ENCODE measurements at regions not wholly inside any gene's neighbourhood (a gene's known extent, or its start where the extent isn't known, plus 50 kb on each side); places are given as distances from the start of the nearest gene placed in this dataset.
A peak's percentile ranks its signal among the peaks of the same experiment; 100 is the strongest.

DNA sequence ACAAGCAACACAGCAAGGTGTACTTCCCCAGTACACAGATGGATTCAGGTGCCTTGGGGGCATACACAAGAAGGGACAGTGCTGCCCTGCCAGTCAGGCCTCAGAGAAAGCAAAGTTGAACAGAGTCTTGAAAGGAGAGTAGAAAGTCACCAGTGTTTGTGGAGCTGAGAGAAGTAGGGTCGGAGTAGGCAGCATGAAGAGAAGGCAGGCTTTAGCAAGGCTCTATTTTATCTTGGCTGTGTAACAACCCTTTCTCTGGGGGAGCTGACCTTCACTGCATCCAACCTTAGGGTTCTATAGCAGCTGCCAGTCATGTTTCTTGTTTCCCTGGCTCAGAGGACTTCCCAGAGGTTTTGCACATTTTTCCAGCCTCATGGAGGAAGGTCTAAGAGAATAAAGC, 77.4 kb upstream of the BLID start:
- H3K4me3 ChIP-seq (ENCODE audit: low read depth, low read length): no peak overlapping the region
- DNase-seq (ENCODE audit: low read depth): no peak
- in situ Hi-C loops (cut with HindIII; ENCODE audit: low sequenced_read_pairs): loop anchor here (5.0 kb wide), 1 partner anchor 86 kb away; no protein-coding TSS in a partner anchor
- TF ChIP-seq, protein P1, sequence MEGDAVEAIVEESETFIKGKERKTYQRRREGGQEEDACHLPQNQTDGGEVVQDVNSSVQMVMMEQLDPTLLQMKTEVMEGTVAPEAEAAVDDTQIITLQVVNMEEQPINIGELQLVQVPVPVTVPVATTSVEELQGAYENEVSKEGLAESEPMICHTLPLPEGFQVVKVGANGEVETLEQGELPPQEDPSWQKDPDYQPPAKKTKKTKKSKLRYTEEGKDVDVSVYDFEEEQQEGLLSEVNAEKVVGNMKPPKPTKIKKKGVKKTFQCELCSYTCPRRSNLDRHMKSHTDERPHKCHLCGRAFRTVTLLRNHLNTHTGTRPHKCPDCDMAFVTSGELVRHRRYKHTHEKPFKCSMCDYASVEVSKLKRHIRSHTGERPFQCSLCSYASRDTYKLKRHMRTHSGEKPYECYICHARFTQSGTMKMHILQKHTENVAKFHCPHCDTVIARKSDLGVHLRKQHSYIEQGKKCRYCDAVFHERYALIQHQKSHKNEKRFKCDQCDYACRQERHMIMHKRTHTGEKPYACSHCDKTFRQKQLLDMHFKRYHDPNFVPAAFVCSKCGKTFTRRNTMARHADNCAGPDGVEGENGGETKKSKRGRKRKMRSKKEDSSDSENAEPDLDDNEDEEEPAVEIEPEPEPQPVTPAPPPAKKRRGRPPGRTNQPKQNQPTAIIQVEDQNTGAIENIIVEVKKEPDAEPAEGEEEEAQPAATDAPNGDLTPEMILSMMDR (IDR thresholded peaks at IDR 0.05; ENCODE audit: low read depth, low read length, missing control alignments): no peak

DNA sequence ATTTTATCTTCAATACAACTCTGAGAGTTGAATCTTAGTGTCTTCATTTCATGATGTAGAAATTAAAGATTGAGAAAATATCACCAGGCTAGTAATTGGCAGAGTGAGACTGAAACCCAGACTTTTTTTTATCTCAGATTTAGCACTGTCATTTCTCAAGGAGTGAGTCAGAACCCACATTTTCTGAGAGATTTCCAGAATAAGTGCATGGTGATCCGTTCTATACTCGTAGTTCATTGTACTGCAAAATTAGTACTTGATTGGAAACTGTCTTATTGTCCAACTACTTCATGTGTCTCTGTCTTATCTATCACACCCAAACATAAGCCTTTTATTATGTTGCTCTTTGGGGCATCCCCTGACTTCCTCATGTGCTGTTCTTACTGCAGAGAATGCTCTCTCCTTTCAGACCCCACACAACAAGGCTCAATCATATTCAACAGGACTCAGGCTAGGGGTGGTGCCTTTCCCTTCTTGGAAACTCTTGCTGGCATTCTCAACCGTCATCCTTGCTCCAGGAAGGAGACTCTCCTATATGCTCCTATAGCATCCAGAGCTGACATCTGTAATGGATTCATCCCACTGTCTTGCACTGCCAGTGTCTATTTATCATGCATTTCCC, 76.7 kb upstream of the BLID start:
- in situ Hi-C loops (cut with HindIII; ENCODE audit: low sequenced_read_pairs): loop anchor here (5.0 kb wide), 1 partner anchor 85 kb away; no protein-coding TSS in a partner anchor
- no peak for DNase-seq (ENCODE audit: low read depth)
- TF ChIP-seq, protein P1 (IDR thresholded peaks at IDR 0.05; ENCODE audit: low read depth, low read length, missing control alignments): no peak

DNA sequence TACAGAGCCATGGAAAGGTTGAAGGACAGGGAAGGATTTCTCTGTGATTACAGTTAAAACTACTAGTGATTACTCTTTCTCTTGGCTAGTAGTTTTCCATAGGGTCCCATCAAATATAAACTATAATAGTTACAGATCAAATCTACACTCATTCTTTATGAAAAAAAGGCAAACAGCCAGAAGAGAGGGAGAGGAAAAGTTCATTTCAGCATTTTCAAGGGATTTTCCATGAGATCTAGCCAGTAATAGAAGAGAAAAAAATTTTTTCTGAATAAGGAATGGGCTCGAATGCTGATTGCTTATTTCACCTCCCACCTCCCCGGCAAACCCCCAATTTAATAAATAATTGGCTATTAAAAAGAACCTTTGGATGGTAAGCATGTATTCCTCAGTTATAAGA, 74.8 kb upstream of the BLID start:
- TF ChIP-seq, protein P1 (IDR thresholded peaks at IDR 0.05; ENCODE audit: low read depth, low read length, missing control alignments): no peak
- in situ Hi-C loops (cut with HindIII; ENCODE audit: low sequenced_read_pairs): loop anchor here (5.0 kb wide), 1 partner anchor 83 kb away; no protein-coding TSS in a partner anchor

More for the DNA sequence above, 76.7 kb upstream of the BLID start:
- H3K4me3 ChIP-seq (ENCODE audit: low read depth, low read length): no peak overlapping the region

DNA sequence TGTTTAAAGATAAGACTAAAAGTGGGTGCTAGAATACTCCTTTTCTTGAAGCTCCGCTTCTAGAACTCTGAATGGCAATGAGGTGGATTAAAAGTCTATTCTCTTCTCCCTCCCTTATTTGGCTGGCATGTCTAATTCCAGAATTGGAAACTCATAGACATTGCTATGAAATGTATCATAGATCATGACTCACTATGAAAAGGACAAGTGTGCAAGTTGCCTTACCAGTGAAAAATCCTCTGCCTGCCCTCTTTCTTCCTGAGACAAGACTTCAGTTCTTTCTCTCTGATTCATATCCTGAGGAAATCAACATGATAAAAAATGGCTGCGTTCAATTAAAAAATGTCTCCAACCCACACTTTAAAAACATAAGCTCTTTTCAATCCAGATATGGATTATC, 73.2 kb upstream of the BLID start:
- in situ Hi-C loops (cut with HindIII; ENCODE audit: low sequenced_read_pairs): no loop called here
- peak; percentile 87 for DNase-seq (ENCODE audit: low read depth)
- TF ChIP-seq, protein P1 (IDR thresholded peaks at IDR 0.05; ENCODE audit: low read depth, low read length, missing control alignments): no peak
- H3K4me3 ChIP-seq (ENCODE audit: low read depth, low read length): no peak overlapping the region

More for the DNA sequence above, 74.8 kb upstream of the BLID start:
- DNase-seq (ENCODE audit: low read depth): no peak
- H3K4me3 ChIP-seq (ENCODE audit: low read depth, low read length): no peak overlapping the region

DNA sequence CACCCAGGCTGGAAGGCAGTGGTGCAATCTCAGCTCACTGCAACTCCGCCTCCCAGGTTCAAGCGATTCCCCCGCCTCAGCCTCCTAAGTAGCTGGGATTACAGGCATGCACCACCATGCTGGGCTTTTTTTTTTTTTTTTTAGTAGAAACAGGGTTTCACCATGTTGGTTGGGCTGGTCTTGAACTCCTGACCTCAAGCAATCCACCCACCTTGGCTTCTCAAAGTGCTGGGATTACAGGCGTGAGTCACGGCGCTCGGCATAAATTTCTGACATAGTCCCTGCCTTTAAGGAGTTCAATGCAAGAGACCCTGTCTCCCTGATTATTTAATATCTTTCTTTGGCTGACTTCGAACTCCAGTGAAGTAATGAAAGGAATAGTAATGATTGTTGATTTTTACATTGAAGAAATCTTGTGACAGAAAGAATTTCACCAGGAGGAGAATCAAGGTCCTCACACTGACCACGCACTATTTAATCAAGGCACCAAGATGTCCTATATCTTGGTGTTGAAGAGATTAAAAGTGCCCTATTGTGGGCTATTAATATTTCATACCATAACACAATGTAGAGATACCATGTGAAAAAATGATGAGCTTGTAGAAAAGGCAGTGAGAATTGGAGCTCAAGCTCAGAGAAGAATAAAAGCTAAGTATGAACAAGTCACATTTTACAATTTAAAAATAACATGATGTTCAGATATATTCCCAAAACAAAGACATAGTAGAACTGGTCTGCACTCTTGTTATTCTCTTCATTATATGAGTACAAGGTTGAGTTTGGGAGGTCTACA, 71.6 kb upstream of the BLID start:
- DNase-seq (ENCODE audit: low read depth): no peak
- in situ Hi-C loops (cut with HindIII; ENCODE audit: low sequenced_read_pairs): no loop called here

DNA sequence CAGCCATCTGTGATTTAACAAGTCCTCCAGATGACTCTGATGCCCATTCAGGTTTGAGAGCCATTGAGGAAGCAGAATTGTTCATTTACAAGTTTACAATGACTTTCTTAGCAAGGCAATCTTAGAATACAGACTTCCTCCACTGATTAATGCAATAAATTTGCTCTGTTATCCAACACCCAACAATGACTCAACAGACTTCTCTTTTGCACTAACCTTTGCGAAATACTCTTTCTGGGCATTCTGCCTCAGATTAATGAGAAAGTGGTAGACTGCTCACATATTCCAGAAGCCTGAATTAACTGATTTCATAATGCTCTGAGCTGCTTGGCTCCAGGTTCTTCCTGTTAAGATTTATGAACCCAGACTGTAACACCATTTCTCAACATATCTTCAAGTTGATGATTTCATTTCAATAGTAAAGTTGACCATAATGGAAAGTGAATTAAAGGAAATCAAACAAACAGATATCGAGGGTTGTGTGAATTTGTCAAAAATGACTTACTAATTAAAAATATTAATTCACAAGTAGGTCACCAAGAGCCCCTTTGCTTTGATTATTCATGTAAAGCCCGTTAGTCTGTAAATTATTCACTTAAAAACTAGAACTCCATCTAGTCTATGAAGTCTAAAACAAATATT, 70.5 kb upstream of the BLID start:
- no peak overlapping the region for H3K4me3 ChIP-seq (ENCODE audit: low read depth, low read length)
- in situ Hi-C loops (cut with HindIII; ENCODE audit: low sequenced_read_pairs): no loop called here
- peak; percentile 89 for DNase-seq (ENCODE audit: low read depth)
- TF ChIP-seq, protein P1 (IDR thresholded peaks at IDR 0.05; ENCODE audit: low read depth, low read length, missing control alignments): no peak

More for the DNA sequence above, 71.6 kb upstream of the BLID start:
- no peak overlapping the region for H3K4me3 ChIP-seq (ENCODE audit: low read depth, low read length)
- TF ChIP-seq, protein P1 (IDR thresholded peaks at IDR 0.05; ENCODE audit: low read depth, low read length, missing control alignments): no peak

Data from astrocyte of the cerebellum (primary cell).